Osteocyte (in vitro differentiated cells): ENCODE measurements at regions not wholly inside any gene's neighbourhood (a gene's known extent, or its start where the extent isn't known, plus 50 kb on each side); places are given as distances from the start of the nearest gene placed in this dataset.
"Not testable (repeated sequence)": the region's sequence is repeated elsewhere in the genome, so short reads cannot be mapped to it uniquely, and the experiment has no call there.

Experiments used
- DNase-seq: peaks from one replicate; pipeline ENCODE4 v3.0.0; 2021; ENCODE audit warnings: mixed read lengths; ENCODE audit not compliant: unreplicated experiment; ENCODE audit errors: extremely low spot score
- H3K27ac Mint-ChIP-seq: one replicate; pipeline ENCODE4 v1.8.0; 2021; ENCODE audit warnings: mild to moderate bottlenecking, mixed read lengths; ENCODE audit not compliant: unreplicated experiment
- H3K27me3 Mint-ChIP-seq: one replicate; pipeline ENCODE4 v1.8.0; 2021; ENCODE audit warnings: mixed read lengths; ENCODE audit not compliant: unreplicated experiment
- H3K36me3 Mint-ChIP-seq: one replicate; pipeline ENCODE4 v1.8.0; 2021; ENCODE audit warnings: mixed read lengths; ENCODE audit not compliant: unreplicated experiment
- H3K4me1 Mint-ChIP-seq: one replicate; pipeline ENCODE4 v1.8.0; 2021; ENCODE audit warnings: mixed read lengths; ENCODE audit not compliant: unreplicated experiment
- H3K4me3 Mint-ChIP-seq: one replicate; pipeline ENCODE4 v1.8.0; 2021; ENCODE audit warnings: mild to moderate bottlenecking, moderate library complexity, mixed read lengths; ENCODE audit not compliant: unreplicated experiment
- H3K9me3 Mint-ChIP-seq: one replicate; pipeline ENCODE4 v1.8.0; 2021; ENCODE audit warnings: mixed read lengths; ENCODE audit not compliant: unreplicated experiment

DNA sequence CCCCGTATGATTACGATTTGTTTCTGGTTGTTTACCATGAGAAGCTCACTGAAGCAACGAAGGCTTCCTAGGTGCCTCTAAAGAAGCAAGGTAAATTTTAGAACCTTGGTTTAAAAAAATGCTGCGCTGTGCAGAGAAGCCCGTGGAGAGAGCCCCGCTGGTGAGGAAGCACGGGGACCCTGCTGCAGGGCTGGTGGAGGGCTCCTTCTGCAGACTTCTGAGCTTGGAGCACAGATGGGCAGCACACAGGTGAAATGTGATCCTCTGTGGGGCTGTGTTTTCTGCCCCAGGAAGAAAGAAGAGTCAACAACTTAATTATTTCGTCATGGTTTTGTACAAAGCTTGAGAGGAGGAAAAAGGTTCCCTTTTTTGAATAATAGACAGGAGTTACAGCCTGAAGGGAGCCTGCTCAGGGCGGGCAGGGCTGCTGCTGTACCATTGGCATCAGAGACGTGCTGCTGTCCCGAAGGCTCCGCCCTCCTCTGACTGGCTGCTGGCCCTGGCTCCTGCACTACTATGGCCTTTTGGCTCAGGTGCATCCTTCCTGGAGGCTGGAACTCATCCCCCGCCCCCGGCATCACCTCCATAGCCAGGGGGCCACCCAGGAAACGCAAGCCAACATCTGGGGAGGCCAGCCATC, 108.0 kb upstream of the PLGLB2 start:
- H3K27me3 Mint-ChIP-seq, H3K4me3 Mint-ChIP-seq, H3K4me1 Mint-ChIP-seq, DNase-seq, H3K9me3 Mint-ChIP-seq, H3K27ac Mint-ChIP-seq, H3K36me3 Mint-ChIP-seq: not testable (repeated sequence)

- H3K36me3 Mint-ChIP-seq, H3K9me3 Mint-ChIP-seq, DNase-seq, H3K27me3 Mint-ChIP-seq, H3K4me1 Mint-ChIP-seq, H3K27ac Mint-ChIP-seq, H3K4me3 Mint-ChIP-seq: not testable (repeated sequence)
Measured at GRCh38 chr2:87640961-87641563, 106.8 kb upstream of the PLGLB2 start.

GRCh38 chr2:87643165-87643564, 104.7 kb upstream of the PLGLB2 start:
- not testable (repeated sequence) for H3K9me3 Mint-ChIP-seq, H3K4me3 Mint-ChIP-seq, H3K4me1 Mint-ChIP-seq, DNase-seq, H3K27ac Mint-ChIP-seq, H3K36me3 Mint-ChIP-seq, H3K27me3 Mint-ChIP-seq

GRCh38 chr2:87647737-87648498, 100.0 kb upstream of the PLGLB2 start:
- DNase-seq, H3K27me3 Mint-ChIP-seq, H3K4me1 Mint-ChIP-seq, H3K27ac Mint-ChIP-seq, H3K9me3 Mint-ChIP-seq, H3K36me3 Mint-ChIP-seq, H3K4me3 Mint-ChIP-seq: not testable (repeated sequence)

DNA sequence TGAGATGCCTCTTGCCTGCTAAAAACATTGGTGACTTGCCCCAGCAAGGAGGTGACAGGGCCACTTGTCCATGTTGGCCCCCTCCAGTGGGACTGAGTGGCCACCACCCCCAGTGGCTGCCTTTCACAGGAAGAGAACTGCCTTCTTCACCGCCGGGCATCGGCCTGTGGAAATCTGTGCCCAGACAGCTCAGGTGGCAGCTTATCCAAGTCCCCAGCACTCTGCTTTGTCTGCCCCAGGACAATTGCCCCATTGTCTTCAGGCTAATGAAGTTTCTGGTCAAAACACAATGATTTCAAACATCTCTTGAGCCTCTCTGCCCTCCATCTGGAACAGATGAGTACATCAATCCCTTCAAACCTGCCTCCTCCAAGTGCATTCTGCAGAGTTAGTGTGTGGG, 99.1 kb upstream of the PLGLB2 start:
- H3K4me1 Mint-ChIP-seq, H3K4me3 Mint-ChIP-seq, H3K27me3 Mint-ChIP-seq, H3K27ac Mint-ChIP-seq, H3K36me3 Mint-ChIP-seq, H3K9me3 Mint-ChIP-seq, DNase-seq: not testable (repeated sequence)

DNA sequence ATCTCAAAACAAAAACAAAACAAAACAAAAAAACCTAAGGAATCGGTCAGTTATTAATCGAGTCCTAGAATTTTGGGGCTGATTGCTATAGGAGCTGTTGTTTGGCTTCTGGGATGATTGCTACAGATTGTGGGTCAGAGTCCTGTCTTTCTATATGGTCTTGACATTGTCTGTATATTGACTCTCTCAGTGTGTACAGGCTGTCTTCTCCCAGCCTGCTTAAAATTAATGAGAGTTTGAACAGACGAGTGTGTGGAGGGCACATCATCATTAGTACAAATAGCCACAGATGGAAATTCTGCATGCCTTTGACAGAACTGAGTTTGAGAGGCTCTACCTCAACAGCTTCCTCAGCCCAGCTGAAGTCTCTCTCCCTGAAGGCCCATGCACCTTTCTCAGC, 98.0 kb upstream of the PLGLB2 start:
- H3K36me3 Mint-ChIP-seq, H3K27me3 Mint-ChIP-seq, H3K27ac Mint-ChIP-seq, H3K4me1 Mint-ChIP-seq, H3K9me3 Mint-ChIP-seq, H3K4me3 Mint-ChIP-seq, DNase-seq: not testable (repeated sequence)

GRCh38 chr2:87650837-87651236, 97.0 kb upstream of the PLGLB2 start:
- DNase-seq, H3K4me1 Mint-ChIP-seq, H3K27ac Mint-ChIP-seq, H3K27me3 Mint-ChIP-seq, H3K9me3 Mint-ChIP-seq, H3K36me3 Mint-ChIP-seq, H3K4me3 Mint-ChIP-seq: not testable (repeated sequence)

DNA sequence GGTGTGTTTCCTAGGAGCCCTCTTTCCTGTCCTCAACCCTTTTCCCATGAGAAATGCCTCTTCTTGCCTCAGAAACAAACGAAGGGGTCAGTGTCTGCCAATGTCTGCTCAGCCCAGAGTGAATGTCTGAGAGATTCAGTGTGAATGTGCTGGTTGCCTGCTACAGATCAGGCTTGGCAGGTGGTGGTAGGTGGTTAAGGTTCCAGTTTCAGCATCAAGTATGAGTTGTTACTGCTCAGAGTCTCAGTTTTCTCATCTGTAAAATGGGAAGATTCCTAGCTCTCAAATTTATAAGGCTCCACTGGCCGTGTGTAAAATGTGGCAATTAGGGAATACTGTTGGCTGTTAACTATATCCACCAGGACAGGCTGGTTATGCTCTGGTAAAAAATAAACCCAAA, 96.3 kb upstream of the PLGLB2 start:
- H3K27ac Mint-ChIP-seq, H3K36me3 Mint-ChIP-seq, H3K4me1 Mint-ChIP-seq: not testable (repeated sequence)

DNA sequence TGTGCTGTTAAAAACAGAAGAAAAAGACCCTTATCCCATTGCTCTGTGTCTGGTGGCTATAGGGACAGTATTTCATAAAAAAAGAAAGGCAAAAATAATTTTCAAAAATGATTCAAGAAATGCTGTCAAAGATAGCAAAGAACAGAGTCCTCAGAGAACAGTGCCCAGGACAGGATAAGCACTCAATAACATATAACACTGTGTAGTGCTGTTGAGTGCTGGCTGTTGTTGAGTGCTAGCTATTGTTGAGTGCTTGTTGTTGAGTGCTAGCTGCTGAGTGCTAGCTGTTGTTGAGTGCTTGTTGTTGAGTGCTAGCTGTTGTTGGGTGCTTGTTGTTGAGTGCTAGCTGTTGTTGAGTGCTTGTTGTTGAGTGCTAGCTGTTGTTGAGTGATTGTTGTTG, 94.5 kb upstream of the PLGLB2 start:
- H3K36me3 Mint-ChIP-seq, H3K9me3 Mint-ChIP-seq, H3K27ac Mint-ChIP-seq, DNase-seq, H3K4me3 Mint-ChIP-seq, H3K27me3 Mint-ChIP-seq: not testable (repeated sequence)
- H3K4me1 Mint-ChIP-seq, result peaks cover 11% of the 10 kb centered on the region

More for the DNA sequence above, 96.3 kb upstream of the PLGLB2 start:
- DNase-seq, H3K4me3 Mint-ChIP-seq, H3K27me3 Mint-ChIP-seq, H3K9me3 Mint-ChIP-seq: not testable (repeated sequence)

- not testable (repeated sequence) for H3K9me3 Mint-ChIP-seq, H3K27me3 Mint-ChIP-seq, H3K4me3 Mint-ChIP-seq, H3K36me3 Mint-ChIP-seq, H3K27ac Mint-ChIP-seq, DNase-seq
- H3K4me1 Mint-ChIP-seq, result peaks cover 11% of the 10 kb centered on the region
Measured at GRCh38 chr2:87654136-87654814, 93.6 kb upstream of the PLGLB2 start.

- H3K27ac Mint-ChIP-seq, H3K27me3 Mint-ChIP-seq, H3K9me3 Mint-ChIP-seq, H3K4me1 Mint-ChIP-seq, H3K4me3 Mint-ChIP-seq, H3K36me3 Mint-ChIP-seq, DNase-seq: not testable (repeated sequence)
Measured at GRCh38 chr2:87657915-87658314, 90.0 kb upstream of the PLGLB2 start.

DNA sequence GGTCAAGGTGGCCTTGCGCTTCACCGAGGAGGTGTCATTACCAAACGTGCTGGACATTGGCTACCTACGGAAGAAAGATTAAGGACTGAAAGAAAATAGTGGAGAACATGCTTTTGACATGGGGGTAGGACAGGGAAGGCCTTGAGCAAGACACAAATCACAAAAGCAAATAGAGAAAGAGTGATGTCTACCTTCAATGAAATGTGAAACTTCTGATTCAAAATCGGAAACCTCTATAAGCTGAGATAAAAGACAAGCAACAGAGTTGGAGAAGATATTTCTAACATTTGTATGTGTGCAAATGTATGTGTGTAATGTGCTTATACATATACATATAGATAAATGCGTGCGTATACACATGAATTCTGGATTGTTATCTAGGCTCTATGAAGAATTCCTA, 89.5 kb upstream of the PLGLB2 start:
- not testable (repeated sequence) for H3K27ac Mint-ChIP-seq, H3K4me3 Mint-ChIP-seq, H3K36me3 Mint-ChIP-seq, H3K9me3 Mint-ChIP-seq, DNase-seq, H3K27me3 Mint-ChIP-seq, H3K4me1 Mint-ChIP-seq
